Ecto neural progenitor cell (in vitro differentiated cells): ENCODE measurements at regions not wholly inside any gene's neighbourhood (a gene's known extent, or its start where the extent isn't known, plus 50 kb on each side); places are given as distances from the start of the nearest gene placed in this dataset.

ENCODE experiments used
- DNase-seq: peaks from one replicate; pipeline ENCODE4 v3.0.0-alpha.2; 2018; ENCODE audit warnings: low spot score

GRCh38 chr17:5785867-5786509, 201.7 kb upstream of the NLRP1 start:
- DNase-seq: no peak

GRCh38 chr17:5786510-5786875, 202.2 kb upstream of the NLRP1 start:
- DNase-seq: no peak

GRCh38 chr17:5788266-5788900, 204.1 kb upstream of the NLRP1 start:
- no peak for DNase-seq

GRCh38 chr17:5789528-5789927, 205.2 kb upstream of the NLRP1 start:
- DNase-seq: no peak

GRCh38 chr17:5793157-5793556, 208.8 kb upstream of the NLRP1 start:
- no peak for DNase-seq

GRCh38 chr17:5793899-5794298, 209.6 kb upstream of the NLRP1 start:
- no peak for DNase-seq

- no peak for DNase-seq
Observed at GRCh38 chr17:5794385-5794784, 210.1 kb upstream of the NLRP1 start.

- no peak for DNase-seq
Observed at GRCh38 chr17:5794881-5795506, 210.7 kb upstream of the NLRP1 start.

- no peak for DNase-seq
Observed at GRCh38 chr17:5797447-5798050, 213.2 kb upstream of the NLRP1 start.

GRCh38 chr17:5798094-5798493, 213.8 kb upstream of the NLRP1 start:
- no peak for DNase-seq

GRCh38 chr17:5800131-5800530, 215.8 kb upstream of the NLRP1 start:
- DNase-seq: no peak

GRCh38 chr17:5800646-5801045, 216.3 kb upstream of the NLRP1 start:
- no peak for DNase-seq

- DNase-seq: no peak
Observed at GRCh38 chr17:5804251-5804650, 219.9 kb upstream of the NLRP1 start.

GRCh38 chr17:5809056-5809455, 224.7 kb upstream of the NLRP1 start:
- peak; percentile 29 for DNase-seq

- peak; percentile 42 for DNase-seq
Observed at GRCh38 chr17:5809580-5810188, 225.4 kb upstream of the NLRP1 start.

- DNase-seq: no peak
Observed at GRCh38 chr17:5812590-5812989, 228.3 kb upstream of the NLRP1 start.

GRCh38 chr17:5813357-5813756, 229.0 kb upstream of the NLRP1 start:
- no peak for DNase-seq

GRCh38 chr17:5815396-5815795, 231.1 kb upstream of the NLRP1 start:
- DNase-seq: no peak

- no peak for DNase-seq
Observed at GRCh38 chr17:5816491-5817070, 232.3 kb upstream of the NLRP1 start.

GRCh38 chr17:5817475-5818395, 233.4 kb upstream of the NLRP1 start:
- DNase-seq: no peak

- DNase-seq: no peak
Observed at GRCh38 chr17:5819396-5819795, 235.1 kb upstream of the NLRP1 start.
